GM18505 (cell line): ENCODE measurements at regions not wholly inside any gene's neighbourhood (a gene's known extent, or its start where the extent isn't known, plus 50 kb on each side); places are given as distances from the start of the nearest gene placed in this dataset.

ENCODE experiments used
- ATAC-seq: cut with Tn5 transposase; IDR thresholded peaks from one replicate; pipeline ENCODE4 v1.9.1; 2021; ENCODE audit not compliant: unreplicated experiment
- POLR2A ChIP-seq: IDR thresholded peaks from 4 replicates; pipeline ENCODE4 v1.6.1; 2011; ENCODE audit warnings: borderline replicate concordance; ENCODE audit not compliant: insufficient read depth, insufficient read length; ENCODE audit errors: extremely low read depth

DNA sequence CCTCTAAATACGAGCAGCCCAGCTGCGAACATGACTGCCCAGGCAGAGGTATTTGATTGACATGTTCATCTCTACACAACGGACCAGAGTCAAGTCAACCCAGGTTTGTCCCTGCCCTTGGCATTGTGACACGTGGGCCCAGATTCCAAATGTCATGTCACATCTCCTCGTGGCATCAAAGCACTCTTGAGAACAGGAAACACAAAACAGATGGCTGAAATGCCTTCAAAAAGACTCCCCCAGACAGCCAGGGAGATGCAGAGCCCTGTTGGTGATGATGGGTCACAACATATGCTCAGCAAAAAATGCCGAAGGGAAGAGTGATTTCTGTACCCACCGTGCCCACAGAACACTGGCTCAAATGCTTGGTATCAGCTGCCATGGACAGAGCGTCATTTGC, 337.8 kb upstream of the DAB1 start:
- ATAC-seq: no peak
- no peak for TF ChIP-seq POLR2A

DNA sequence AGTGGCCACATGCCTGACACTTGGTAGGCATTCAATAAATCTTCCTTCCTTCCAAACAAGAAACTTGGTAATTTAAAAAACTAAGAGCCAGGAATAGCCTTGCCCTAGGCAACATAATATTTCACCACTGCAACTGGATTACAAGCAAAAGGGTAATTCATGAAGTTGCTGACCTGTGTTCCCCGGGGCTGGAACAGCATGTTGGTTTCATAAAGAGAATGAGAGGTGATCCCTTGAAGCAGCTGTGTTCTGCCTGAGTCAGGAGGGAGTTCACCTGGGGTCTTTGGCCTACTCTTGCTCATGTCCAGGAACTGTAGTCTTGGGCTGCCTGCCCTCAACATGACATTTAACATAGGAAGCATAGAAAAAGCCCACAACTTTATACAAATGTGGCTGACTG, 329.0 kb upstream of the DAB1 start:
- no peak for ATAC-seq
- TF ChIP-seq POLR2A: no peak

DNA sequence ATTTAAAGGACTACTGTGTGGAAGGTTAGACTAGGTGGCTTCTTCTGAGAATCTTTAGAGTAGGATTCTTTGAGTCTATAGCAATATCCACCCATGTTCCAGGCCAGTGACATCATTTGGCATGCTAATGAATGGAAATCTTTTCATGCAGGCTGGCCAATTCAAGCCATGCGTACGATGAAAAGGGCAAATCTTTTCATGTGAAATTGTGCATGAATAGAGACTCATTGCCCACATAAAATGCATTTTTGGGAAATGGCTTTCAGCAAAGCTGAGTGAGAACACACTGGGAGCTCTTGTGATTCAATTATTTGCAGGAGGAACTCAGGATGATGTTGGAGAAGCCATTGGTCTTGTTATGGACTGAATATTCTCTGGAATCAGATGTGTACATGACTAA, 324.9 kb upstream of the DAB1 start:
- no peak for ATAC-seq
- TF ChIP-seq POLR2A: no peak

DNA sequence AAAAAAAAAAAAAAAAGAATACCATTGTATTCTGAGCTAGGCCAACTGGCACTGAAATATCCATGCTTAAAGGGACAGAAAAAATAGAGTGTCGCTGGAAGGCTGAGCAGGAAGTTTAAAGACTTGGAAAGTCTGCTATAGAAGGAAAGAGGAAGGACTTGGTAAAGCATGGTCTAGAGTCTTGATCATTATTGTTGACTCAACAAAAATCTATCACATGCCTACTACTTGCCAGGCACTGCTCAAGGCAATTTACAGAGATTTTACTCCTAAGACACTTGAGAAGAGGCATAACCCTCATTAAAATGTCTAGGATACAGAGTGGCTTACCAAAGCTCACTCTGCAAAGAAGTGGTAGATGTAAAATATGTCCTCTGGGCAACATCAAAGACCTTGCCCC, 324.0 kb upstream of the DAB1 start:
- TF ChIP-seq POLR2A: no peak
- no peak for ATAC-seq

DNA sequence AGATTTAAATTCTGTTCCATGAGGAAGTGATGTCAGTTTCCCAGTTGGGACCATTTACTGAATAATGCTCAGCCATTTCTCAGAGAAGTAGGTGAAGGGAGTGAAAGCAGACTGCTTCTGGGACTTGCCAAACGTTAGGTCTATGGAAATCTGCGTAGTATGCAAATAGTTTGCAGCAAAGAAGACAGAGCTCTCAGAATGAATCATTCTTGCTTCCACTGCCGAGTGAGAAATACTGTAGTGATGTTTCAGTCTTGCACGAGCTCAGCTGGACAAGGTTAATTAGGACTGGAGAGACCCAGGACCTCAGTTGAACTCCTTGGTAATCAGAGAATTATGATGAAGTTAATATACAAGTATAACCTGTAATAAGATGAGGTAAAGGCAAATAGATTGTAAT, 317.7 kb upstream of the DAB1 start:
- ATAC-seq: no peak
- TF ChIP-seq POLR2A: no peak

DNA sequence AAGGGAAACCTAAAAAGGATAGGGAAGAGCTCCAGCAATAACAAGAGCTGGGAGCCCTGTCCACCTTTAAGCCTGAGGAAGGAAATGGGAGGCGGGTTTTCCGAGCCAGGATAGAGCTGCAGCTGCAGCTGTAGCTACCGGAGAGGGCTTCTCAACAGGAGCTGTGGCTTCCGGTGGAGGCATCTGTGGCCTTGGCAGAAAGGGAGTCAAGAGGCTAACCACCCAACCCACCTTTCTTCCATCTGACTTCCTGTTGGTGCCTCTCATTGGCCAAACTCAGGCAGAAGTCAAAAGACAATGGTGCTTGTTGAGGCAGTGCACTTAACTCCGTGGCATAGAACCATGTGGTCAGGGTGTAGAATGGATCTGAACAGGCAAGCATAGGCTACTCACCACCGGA, 313.1 kb upstream of the DAB1 start:
- no peak for TF ChIP-seq POLR2A
- ATAC-seq: no peak

DNA sequence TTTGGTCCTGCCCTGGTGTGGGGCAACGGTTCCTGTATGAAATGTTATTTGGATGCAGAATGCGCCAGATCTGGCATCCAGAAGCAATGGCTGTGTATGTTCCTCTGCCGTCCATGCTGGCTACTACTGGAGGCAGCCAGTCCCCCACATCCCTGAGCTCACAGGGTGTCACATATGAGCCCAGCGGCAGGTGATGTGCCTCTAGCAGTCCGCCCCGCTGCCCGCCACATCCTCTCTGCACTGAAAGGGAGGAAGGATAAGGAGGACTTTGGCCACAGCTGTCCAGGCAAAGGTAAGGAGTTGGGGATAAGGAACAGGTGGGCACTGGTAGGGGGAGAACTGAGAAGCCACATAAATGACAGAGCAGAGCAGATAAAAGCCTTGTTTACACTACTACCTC, 305.3 kb upstream of the DAB1 start:
- ATAC-seq: no peak
- no peak for TF ChIP-seq POLR2A

DNA sequence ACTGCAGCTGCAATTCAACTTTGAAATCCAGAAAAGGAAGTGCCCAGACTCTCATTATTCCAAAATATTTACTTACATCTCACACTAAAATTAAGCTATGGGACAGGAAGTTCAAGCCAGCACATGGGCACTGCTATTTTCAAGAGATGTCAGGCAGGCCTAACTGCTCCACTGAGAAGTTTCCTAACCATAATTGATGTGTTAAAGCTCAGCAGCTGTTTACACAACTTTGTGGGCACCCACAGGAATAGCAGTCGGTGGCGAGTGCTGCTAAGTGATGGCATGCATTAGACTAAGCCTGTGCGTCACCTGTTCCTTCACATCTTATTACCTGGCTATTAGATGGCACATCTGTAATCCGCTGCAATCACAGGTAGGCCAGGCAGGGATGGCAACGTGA, 303.3 kb upstream of the DAB1 start:
- ATAC-seq: no peak
- no peak for TF ChIP-seq POLR2A

DNA sequence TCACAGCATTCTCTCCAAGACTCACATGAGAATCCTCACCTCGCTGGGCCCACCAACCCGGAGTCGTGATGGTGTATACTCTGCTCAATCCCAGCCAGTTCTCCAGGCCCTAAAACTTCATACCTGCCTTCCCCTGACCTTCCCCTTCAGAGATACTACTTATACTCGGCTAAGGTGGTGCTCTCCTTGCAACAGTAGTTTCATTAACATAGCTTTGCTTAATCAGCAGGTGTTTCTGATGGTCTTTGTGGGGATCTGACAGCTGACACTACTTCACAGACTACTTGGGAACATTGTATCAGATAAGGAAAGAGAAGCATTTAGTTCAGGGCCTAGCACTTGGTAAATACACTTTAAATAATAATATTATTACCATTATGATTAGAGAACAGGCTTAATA, 301.5 kb upstream of the DAB1 start:
- TF ChIP-seq POLR2A: no peak
- ATAC-seq: no peak

DNA sequence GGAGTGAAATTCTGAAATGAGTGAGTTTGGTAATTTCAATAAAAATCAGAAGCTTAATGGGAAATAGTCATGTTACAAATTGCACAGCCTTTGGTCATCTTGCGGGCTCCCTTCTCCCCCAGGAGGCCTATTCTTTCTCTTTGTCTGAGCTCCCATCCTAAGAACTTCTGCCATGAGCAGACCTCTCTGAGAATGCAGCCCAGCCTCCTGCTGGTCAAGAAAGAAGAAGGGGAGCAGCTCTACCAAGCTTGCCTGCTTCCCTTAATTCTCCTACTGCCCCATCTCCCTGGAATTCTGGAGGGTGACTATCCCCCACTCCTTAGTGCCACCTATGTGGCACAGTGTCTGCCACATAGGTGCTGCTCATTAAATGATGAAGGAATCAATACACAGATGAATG, 300.7 kb upstream of the DAB1 start:
- ATAC-seq: no peak
- TF ChIP-seq POLR2A: no peak

DNA sequence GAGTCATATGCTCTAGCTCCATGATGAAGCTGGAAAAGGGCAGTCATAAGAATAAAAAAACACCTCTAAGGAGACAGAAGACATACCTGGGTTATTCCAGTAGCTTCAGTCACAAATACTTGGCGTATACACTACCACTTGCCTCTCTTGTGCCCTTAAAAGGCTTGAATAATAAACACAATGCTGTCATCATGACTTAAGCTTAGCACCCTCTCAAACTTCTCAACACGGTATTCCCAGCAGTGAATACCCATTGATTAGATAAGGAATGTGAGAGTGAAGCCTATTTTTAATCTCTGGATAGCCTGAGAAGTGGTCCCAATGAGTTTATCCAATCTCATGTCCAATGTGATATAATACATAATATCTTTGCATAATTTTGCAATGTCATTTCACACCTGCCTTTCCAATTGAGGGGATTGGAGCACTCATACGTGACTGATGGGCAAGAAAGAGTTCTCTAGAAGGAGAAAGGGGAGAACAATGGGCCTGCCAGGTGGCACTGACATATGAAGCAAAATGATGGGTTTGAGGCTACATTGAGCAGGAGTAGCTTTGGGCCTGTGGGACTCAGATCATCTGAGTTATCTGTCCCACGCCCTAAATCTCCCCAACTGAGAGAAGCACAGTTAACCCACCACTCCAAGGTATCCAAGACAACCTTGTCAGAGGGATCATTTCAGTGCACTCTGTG, 298.6 kb upstream of the DAB1 start:
- TF ChIP-seq POLR2A: no peak
- ATAC-seq: no peak

DNA sequence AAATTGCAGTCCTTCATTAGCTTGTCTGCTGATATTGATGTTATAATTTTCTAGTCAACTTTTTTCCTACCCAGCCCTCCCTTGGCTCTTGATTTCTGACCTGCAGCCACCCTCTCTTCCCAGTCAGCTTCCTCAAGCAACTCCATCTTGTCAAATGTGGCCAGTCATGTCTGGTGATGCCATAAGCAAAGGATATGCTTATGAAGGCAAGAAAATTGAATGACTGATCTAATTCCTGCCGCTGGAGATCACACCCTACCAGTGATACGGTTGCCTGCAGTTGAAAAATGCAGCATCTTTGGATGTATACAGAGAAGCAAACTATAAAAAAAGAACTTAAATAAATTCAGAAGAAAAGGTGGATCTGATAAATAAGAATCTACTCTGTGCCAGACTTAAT, 297.1 kb upstream of the DAB1 start:
- ATAC-seq: no peak
- no peak for TF ChIP-seq POLR2A

DNA sequence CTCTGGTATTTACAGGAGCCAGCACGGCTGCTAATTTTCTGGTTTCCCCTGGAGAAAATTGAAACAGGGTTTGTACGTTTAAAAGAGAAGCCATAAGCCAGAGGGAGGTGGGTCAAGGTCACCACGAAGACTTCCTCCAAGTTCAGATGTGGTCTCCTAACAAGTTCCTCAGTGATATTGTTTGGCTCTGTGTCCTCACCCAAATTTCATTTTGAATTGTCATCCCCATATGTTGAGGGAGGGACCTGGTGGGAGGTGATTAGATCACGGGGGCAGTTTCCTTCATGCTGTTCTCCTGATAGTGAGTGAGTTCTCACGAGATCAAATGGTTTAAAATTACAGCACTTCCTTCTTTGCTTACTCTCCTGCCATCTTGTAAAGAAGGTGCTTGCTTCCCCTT, 295.4 kb upstream of the DAB1 start:
- no peak for TF ChIP-seq POLR2A
- ATAC-seq: no peak

DNA sequence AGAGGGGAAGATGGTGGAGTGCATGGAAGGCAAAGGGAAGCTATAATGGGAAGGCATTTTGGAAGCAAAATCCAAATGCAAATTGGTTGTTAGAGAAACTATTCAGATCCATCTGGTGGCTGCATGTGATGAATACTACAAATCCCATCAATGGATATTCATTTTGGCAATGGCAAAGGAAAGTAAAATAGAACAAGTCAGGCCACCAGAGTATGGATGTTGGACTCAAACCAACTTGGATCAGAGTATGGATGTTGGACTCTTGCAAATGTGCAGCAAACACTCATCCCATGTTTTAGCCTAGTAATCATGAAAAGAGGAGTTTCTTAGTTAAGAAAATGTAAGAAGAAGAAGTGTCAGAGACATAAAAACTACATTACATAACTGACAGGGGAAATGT, 289.6 kb upstream of the DAB1 start:
- no peak for ATAC-seq
- TF ChIP-seq POLR2A: no peak

DNA sequence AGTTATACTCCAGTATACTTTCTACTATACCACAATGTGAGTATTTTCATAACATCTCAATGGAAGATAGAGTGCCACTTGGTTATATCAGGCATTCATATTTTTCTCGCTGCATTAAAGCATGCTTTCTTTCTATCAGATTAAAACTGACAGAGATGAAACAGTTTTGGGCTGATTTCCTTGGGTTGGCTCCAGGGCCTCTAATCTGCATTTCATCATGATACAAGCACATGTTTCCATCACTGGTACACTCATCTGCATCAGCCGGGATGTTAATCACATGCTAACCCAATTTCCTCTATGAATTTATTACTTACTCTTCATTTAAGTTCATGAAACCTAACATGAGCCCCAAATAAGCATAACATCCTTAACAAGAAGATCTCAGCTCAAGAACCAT, 289.0 kb upstream of the DAB1 start:
- no peak for TF ChIP-seq POLR2A
- no peak for ATAC-seq

DNA sequence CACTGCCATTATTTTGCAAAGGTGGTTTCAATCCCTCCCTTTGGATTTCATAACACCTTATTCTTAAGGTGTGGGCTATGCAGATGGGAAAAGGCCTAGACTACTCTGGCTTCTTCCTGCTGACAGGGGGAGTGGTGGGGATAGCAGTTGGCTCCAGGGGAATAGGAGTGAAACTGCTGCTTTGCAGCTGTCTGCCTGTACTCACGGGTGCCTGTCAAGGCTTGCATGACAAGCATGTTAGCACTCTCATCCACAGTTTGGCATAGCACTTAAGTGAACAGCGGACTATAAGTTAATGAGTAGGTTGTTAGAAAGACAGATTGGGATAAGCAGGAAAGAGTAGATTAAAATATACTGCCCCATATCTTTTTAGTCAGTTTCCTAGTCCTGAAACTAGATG, 287.5 kb upstream of the DAB1 start:
- ATAC-seq: no peak

DNA sequence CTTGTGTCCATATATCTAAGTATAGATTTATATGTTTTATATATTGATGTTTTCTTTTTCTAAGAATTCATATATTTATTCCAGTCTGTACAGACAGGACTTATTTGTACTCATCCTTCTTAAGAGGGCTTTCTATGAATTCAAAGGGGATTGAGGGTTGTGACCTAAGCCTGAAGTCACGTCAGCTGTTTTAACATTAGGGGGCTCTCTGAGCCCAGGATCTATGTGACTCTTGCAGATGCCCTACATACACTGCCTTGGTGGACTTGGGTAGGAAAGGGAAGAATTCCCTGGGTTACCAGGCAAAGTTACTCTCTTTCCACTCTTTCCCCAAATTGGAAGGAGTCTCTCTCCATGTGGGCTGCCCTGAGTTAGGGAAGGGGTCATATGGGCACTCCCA, 283.8 kb upstream of the DAB1 start:
- no peak for TF ChIP-seq POLR2A
- ATAC-seq: no peak

More for the DNA sequence above, 287.5 kb upstream of the DAB1 start:
- TF ChIP-seq POLR2A: no peak
